22Rv1 (cell line): ENCODE measurements at regions not wholly inside any gene's neighbourhood (a gene's known extent, or its start where the extent isn't known, plus 50 kb on each side); places are given as distances from the start of the nearest gene placed in this dataset.

Experiments
- H3K27ac ChIP-seq: fragments of 450-650 bp; 2 replicates; pipeline ENCODE4 v1.5.1; 2017
- CTCF ChIP-seq: fragments of 450-650 bp; IDR thresholded peaks from 2 replicates; pipeline ENCODE4 v1.5.1; 2017; ENCODE audit warnings: mild to moderate bottlenecking
- ZFX ChIP-seq: fragments of 450-650 bp; IDR thresholded peaks from 2 replicates; pipeline ENCODE4 v1.6.1; 2017; ENCODE audit warnings: antibody characterized with exemption, borderline replicate concordance

GRCh38 chr16:86322283-86322682 lies 188.0 kb upstream of the FOXF1 start:
- TF ChIP-seq CTCF (no peak), ZFX (no peak)
- no peak overlapping the region for H3K27ac ChIP-seq

GRCh38 chr16:86322806-86323205 lies 187.5 kb upstream of the FOXF1 start:
- no peak overlapping the region for H3K27ac ChIP-seq
- TF ChIP-seq CTCF: no peak
- no peak for TF ChIP-seq ZFX

- TF ChIP-seq ZFX (no peak), CTCF (no peak)
- H3K27ac ChIP-seq: no peak overlapping the region
These were observed 186.0 kb upstream of the FOXF1 start for GRCh38 chr16:86324320-86324719.

- TF ChIP-seq CTCF (no peak), ZFX (no peak)
These were observed 185.0 kb upstream of the FOXF1 start for GRCh38 chr16:86325360-86325759.

GRCh38 chr16:86325895-86326294 lies 184.4 kb upstream of the FOXF1 start:
- no peak overlapping the region for H3K27ac ChIP-seq
- TF ChIP-seq CTCF (no peak), ZFX (no peak)

More at GRCh38 chr16:86325360-86325759, 185.0 kb upstream of the FOXF1 start:
- no peak overlapping the region for H3K27ac ChIP-seq

GRCh38 chr16:86327321-86327720 lies 183.0 kb upstream of the FOXF1 start:
- TF ChIP-seq CTCF (no peak), ZFX (no peak)
- no peak overlapping the region for H3K27ac ChIP-seq

- TF ChIP-seq CTCF (no peak), ZFX (no peak)
- no peak overlapping the region for H3K27ac ChIP-seq
These were observed 179.4 kb upstream of the FOXF1 start for GRCh38 chr16:86330906-86331305.
